ENCODE measurements at regions not wholly inside any gene's neighbourhood (a gene's known extent, or its start where the extent isn't known, plus 50 kb on each side); places are given as distances from the start of the nearest gene placed in this dataset.

GRCh38 chr2:220277445-220277975 is 650.1 kb downstream of the SLC4A3 start:
- DNase-seq (ENCODE audit: low spot score) = peak; percentile 79

DNA sequence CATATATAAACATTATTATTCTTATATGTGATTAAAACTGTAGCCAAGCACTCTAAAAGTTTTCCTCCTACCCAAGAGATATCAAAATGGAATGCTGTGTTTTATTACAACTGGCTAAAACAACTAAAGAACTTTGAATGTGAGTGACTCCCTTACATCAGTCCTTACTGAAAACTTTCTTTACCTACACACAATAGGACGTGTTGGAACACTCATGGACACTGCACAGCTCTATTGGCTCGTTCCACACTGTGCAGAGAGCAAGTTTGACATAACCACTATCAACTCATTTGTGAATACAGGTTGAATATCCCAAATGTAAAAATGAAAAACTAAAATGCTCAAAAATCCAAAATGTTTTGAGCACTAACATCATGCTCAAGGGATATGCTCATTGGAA is 650.6 kb downstream of the SLC4A3 start:
- DNase-seq (ENCODE audit: low spot score) = no peak

- DNase-seq (ENCODE audit: low spot score) = peak; percentile 15
These were observed 651.9 kb downstream of the SLC4A3 start for GRCh38 chr2:220279372-220279771.

- peak; percentile 36 for DNase-seq (ENCODE audit: low spot score)
These were observed 652.4 kb downstream of the SLC4A3 start for GRCh38 chr2:220279840-220280239.

DNA sequence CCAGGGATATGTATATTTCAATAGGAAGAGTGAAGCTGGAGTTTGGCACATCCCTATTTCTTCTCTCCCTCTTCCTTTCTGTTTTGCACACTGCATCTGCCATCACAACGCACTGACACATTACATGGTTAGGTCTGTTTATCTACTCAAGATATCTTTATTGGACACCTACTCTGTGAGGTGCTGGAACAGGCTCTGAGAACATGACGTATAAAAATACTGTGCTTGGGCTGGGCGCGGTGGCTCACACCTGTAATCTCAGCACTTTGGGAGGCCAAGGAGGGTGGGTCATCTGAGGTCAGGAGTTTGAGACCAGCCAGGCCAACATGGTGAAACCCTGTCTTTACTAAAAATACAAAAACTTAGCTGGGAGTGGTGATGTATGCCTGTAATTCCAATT is 653.3 kb downstream of the SLC4A3 start:
- DNase-seq (ENCODE audit: low spot score) = no peak

- no peak for DNase-seq (ENCODE audit: low spot score)
These were observed 654.3 kb downstream of the SLC4A3 start for GRCh38 chr2:220281771-220282170.

DNA sequence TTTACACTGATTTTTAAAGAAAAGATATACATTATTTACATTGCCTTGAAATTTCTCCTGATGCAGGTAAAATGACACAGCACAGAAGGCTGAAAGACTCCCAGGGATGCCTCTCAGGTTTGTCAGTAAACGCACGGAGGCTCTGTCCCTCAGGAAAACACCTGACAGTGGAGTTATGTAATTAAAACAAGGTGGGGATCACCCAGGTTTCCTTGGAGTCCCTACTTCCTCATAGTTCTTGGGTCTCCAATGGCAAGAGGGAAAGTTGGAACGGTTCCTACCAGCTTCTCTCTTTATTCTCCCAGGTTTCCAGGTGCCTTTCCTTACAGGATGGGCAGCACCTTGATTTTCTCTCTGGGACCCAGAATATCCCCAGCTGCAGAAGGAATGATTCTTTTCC is 654.8 kb downstream of the SLC4A3 start:
- DNase-seq (ENCODE audit: low spot score) = no peak

GRCh38 chr2:220293966-220294365 is 666.5 kb downstream of the SLC4A3 start:
- no peak for DNase-seq (ENCODE audit: low spot score)

DNA sequence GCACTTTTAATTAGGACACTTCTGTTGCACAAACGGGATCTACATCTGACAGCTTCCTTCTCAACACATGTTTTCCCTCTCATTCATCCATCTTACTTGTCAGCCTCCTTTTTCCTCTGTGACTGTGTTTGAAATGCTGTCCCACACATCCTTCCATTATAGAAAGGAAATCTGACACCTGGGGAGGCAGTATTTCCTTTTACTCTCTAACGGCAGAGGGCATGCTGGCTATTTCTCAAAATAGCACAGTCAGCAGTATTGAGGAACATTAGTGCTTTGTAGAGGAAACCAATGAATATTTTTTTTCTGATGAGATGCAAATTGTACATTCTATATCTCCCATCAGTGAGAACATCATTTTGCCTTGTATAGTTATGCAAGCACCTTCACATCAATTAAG is 668.7 kb downstream of the SLC4A3 start:
- DNase-seq (ENCODE audit: low spot score) = no peak

DNA sequence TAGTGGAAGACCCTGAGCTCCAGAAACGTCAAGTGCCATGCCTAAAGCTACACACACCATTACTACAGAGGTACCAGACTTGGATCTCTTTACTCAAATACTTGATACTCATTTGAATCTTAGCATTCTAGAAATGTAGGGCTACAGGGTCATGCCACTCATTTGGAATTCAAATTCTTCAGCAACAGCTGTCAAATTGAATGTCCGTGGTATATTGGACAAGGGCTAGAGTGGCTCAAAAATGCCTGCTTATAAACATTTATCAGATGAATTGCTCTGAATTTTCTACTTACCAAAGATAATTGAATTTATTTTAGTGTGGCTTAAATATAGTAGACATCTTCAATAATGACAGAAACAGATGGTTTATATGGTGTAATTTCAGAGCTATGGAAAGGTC is 669.7 kb downstream of the SLC4A3 start:
- no peak for DNase-seq (ENCODE audit: low spot score)

DNA sequence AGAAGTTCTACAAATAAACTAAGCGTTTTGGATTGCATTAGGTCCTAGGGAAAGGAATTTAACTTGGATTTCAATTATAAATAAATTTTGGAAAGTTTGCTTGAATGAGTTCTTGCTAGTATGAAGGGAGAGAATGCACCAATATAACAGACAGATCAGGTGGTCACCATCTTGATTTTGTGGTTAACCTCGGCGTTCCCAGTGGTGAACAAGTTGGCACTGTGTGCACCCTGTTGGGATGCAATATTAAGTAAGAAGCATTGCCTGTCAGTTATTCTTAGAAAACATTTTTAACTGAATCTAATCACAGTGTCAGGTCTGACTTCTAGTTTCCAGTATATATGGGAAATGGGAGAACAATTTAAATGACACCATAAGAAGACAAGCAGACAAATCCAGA is 673.4 kb downstream of the SLC4A3 start:
- DNase-seq (ENCODE audit: low spot score) = no peak

DNA sequence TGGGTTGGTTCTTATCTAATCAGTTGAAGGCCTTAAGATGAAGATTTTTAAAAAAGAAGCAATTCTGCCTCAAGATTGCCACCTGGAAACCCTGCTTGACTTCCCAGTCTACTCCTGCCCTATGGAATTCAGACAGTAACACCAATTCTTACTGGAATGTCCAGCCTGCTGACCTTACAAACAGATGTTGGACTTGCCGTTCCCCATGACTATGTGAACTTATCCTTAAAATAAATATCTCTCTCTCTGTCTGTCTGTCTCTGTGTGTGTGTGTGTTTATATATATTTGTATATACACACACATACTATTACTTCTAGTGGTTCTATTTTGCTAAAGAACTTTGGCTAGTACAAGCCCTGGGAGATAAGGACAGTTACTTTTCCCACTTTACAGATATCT is 675.3 kb downstream of the SLC4A3 start:
- DNase-seq (ENCODE audit: low spot score) = no peak

- DNase-seq (ENCODE audit: low spot score) = no peak
These were observed 681.8 kb downstream of the SLC4A3 start for GRCh38 chr2:220309215-220309614.

GRCh38 chr2:220310451-220310861 is 683.0 kb downstream of the SLC4A3 start:
- no peak for DNase-seq (ENCODE audit: low spot score)

DNA sequence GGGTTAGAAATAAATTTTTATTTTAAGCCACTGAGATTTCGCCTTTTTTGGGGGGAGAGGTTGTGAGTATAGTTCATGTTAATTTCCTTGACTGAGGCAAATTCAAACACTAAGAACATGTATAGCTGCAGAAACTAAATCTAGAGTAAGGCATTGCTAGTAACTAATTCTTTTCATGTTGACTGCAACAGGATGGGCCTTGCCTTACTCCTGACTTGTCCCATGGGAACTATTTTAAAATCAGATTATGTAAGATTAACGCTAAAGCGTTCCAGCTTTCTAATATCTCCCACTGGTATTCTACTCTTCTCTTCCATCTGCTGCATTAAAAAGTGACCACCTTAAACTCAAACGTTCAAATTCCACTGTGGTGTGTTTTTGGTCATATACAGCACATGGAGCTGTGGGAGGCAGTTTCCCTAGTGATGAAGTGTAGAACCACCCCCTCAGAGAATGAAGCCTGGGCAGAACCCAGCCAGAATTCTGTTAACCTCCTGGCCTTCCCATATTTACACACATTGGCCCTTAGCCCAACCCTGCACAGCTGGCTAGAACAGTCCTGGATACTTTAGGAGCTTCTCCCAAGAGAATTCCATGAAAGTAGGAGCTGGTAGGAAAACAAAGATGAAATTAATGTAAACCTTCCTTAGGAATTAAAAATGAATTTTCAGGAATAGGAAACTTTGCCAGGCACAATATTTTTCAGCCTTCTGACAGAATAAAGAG is 687.8 kb downstream of the SLC4A3 start:
- DNase-seq (ENCODE audit: low spot score) = no peak

- DNase-seq (ENCODE audit: low spot score) = no peak
These were observed 690.6 kb downstream of the SLC4A3 start for GRCh38 chr2:220318037-220318436.

DNA sequence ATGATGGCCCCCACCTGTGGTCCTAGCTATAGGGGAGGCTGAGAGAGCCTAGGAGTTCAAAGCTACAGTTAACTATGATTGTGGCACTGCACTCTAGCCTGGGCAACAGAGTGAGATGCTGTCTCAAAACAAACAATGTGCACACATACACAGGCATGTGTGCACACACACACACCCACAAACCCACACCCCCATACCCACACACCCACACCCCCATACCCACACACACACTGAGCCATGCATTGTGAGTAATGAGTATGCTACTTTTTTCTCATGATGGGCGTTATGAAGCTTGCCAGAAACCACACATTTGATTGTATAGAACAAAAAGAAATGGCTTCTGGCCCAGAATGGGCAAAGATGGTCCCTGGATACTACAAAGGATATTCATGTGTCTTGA is 691.1 kb downstream of the SLC4A3 start:
- no peak for DNase-seq (ENCODE audit: low spot score)

- DNase-seq (ENCODE audit: low spot score) = no peak
These were observed 692.9 kb downstream of the SLC4A3 start for GRCh38 chr2:220320326-220320725.

DNA sequence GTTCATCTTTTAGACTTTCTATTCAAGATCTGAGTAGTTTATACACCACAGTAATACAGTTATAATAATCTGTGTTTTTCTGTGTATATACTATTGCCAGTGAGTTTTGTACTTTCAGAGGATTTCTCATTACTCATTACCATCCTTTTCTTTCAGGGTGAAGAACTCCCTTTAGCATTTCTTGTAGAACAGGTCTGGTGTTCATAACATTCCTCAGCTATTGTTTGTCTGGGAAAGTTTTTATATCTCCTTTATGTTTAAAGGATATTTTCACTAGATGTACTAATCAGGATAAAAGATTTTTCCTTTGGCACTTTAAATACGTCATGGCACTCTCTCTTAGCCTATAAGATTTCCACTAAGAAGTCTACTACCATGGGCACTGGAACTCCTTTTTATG is 705.5 kb downstream of the SLC4A3 start:
- no peak for DNase-seq (ENCODE audit: low spot score)

GRCh38 chr2:220334210-220334609 is 706.8 kb downstream of the SLC4A3 start:
- no peak for DNase-seq (ENCODE audit: low spot score)

DNA sequence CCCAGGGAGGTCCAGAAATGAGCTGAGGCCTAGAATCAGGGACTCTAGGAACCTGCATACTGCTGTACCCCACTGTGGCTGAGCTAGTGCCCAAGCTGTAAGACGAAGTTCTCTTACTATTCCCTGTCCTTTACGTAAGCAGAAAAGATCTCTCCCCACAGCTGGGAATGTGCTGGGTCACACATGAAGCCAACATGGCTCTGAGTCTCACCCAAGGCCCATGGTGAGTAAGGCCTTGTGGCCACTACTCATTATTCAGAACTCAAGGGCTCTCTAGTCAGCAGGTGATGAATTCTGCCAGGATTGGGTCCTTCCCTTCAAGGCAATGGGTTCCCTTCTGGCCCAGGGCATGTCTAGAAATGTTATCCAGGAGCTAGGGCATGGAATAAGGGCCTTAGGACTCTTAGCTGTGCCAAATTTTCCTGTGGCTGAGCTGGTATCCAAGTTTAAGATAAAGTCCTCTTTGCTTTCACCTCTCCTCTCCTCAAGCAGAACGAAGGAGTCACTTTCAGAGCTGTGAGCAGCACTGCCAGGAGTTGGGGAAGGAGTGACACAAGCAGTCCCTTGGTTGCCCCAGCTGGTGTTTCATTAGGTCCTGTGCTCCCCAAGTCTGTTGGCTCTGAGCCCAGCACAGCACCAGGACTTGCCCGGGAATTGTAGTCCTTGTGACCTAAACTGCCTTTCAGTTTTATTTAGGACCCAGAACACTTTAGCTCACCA is 707.6 kb downstream of the SLC4A3 start:
- DNase-seq (ENCODE audit: low spot score) = no peak

GRCh38 chr2:220335591-220335915 is 708.1 kb downstream of the SLC4A3 start:
- no peak for DNase-seq (ENCODE audit: low spot score)

DNA sequence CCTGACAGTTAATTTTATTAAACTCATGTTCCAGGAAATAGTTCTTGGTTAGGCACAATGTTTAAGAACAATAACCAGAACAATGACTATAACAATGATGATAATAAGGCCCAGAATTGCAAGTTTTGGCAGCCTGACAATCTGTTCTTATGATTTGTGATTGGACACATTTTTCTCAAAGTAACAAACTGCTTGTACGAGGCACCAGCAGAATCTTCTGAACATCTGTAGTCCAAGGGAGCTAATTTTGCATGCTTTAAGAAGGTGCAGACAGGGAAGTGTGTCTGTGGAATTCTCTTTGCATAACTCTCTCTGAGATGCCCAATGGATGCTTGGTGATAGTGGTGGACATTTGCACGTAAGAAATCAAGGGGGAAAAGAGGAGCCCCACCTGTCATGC is 709.3 kb downstream of the SLC4A3 start:
- no peak for DNase-seq (ENCODE audit: low spot score)
